PC-9 (cell line): ENCODE measurements at regions not wholly inside any gene's neighbourhood (a gene's known extent, or its start where the extent isn't known, plus 50 kb on each side); places are given as distances from the start of the nearest gene placed in this dataset.

ENCODE experiments used
- BruUV-seq: library from RNA; stranded (reverse); fragments of 400-500 nt; replicated peaks from 2 replicates; lab custom pipeline; 2021; lab: Mats Ljungman, UMichigan
- CTCF ChIA-PET: fragments of 300-600 bp; sonication (Branson Sonifier 250); formaldehyde crosslinking; loops from one replicate; lab custom pipeline; 2022; ENCODE audit warnings: antibody characterized with exemption; lab: Charles Lee
- POLR2A ChIA-PET: fragments of 300-600 bp; sonication (Branson Sonifier 250); formaldehyde crosslinking; loops from one replicate; lab custom pipeline; 2022; ENCODE audit warnings: antibody characterized with exemption; ENCODE audit not compliant: unreplicated experiment; lab: Charles Lee
- DNase-seq, 2 experiments: peaks; one replicate each; pipeline versions ENCODE4 v3.0.0 to v3.0.0-alpha.2; 2015 to 2022; ENCODE audit warnings: mixed read lengths in 1 of 2
- H2AFZ ChIP-seq: fragments of 200-600 bp; sonication (generic); 2 replicates; pipeline ENCODE4 v1.8.1; 2017; ENCODE audit warnings: antibody characterized with exemption
- H3F3A ChIP-seq: fragments of 200-600 bp; sonication (generic); 2 replicates; pipeline ENCODE4 v1.8.1; 2017; ENCODE audit warnings: antibody characterized with exemption, mild to moderate bottlenecking, low read depth; ENCODE audit not compliant: insufficient read depth
- H3K27ac ChIP-seq: fragments of 200-600 bp; sonication (generic); 2 replicates; pipeline ENCODE4 v1.6.1; 2016; ENCODE audit warnings: mixed run types
- H3K27me3 ChIP-seq: fragments of 200-600 bp; sonication (generic); 2 replicates; pipeline ENCODE4 v1.6.1; 2016; ENCODE audit warnings: low read depth, mixed run types; ENCODE audit not compliant: insufficient read depth
- H3K36me3 ChIP-seq: fragments of 200-600 bp; sonication (generic); 2 replicates; pipeline ENCODE4 v1.6.1; 2016; ENCODE audit warnings: low read depth, mixed run types
- H3K4me1 ChIP-seq: fragments of 200-600 bp; sonication (generic); replicated peaks from 2 replicates; pipeline ENCODE4 v1.6.1; 2016; ENCODE audit warnings: mixed run types; ENCODE audit not compliant: insufficient read depth
- H3K4me2 ChIP-seq: fragments of 200-600 bp; sonication (generic); 2 replicates; pipeline ENCODE4 v1.6.1; 2017; ENCODE audit warnings: mixed run types
- H3K4me3 ChIP-seq: fragments of 200-600 bp; sonication (generic); 2 replicates; pipeline ENCODE4 v1.6.1; 2016; ENCODE audit warnings: mixed run types
- H3K79me2 ChIP-seq: fragments of 200-600 bp; sonication (generic); 2 replicates; pipeline ENCODE4 v1.6.1; 2017; ENCODE audit warnings: low read depth, mixed run types
- H3K9me2 ChIP-seq: fragments of 200-600 bp; sonication (generic); 2 replicates; pipeline ENCODE4 v1.8.1; 2017; ENCODE audit warnings: mild to moderate bottlenecking; ENCODE audit not compliant: insufficient read depth
- H3K9me3 ChIP-seq: fragments of 200-600 bp; sonication (generic); 2 replicates; pipeline ENCODE4 v1.8.1; 2016; ENCODE audit warnings: low read depth; ENCODE audit not compliant: insufficient read depth
- H4K20me1 ChIP-seq: fragments of 200-600 bp; sonication (generic); 2 replicates; pipeline ENCODE4 v1.8.1; 2017; ENCODE audit not compliant: insufficient read depth
- EZH2 ChIP-seq: fragments of 200-600 bp; sonication (generic); IDR thresholded peaks from 2 replicates; pipeline ENCODE4 v1.8.0; 2017; ENCODE audit warnings: antibody characterized with exemption, low read depth
- intact Hi-C: fragments of 100-400 bp; cut with micrococcal nuclease; formaldehyde crosslinking; loops from one replicate; pipeline ENCODE4 v1.10.0; 2022; ENCODE audit not compliant: unreplicated experiment
- TF ChIP-seq, protein P1 (sequence below): fragments of 200-600 bp; sonication (generic); conservative IDR thresholded peaks from 2 replicates; pipeline ENCODE4 v1.6.1; 2017; ENCODE audit warnings: mixed run types, antibody characterized with exemption, mild to moderate bottlenecking, moderate library complexity

GRCh38 chr4:30939684-30940083 is 219.5 kb downstream of the PCDH7 start:
- POLR2A ChIA-PET = no interaction called here
- Histone ChIP-seq H4K20me1 (no peaks in the 10 kb centered on the region), H3K79me2 (no peaks in the 10 kb centered on the region), H3K4me3 (no peak overlapping the region), H3F3A (no peaks in the 10 kb centered on the region), H3K4me2 (no peak overlapping the region), H3K4me1 (no peaks in the 10 kb centered on the region), H3K36me3 (no peaks in the 10 kb centered on the region), H3K9me3 (no peaks in the 10 kb centered on the region), H3K27me3 (no peaks in the 10 kb centered on the region), H3K27ac (no peak overlapping the region), H3K9me2 (no peaks in the 10 kb centered on the region), H2AFZ (no peak overlapping the region)
- BruUV-seq = no TSS peak
- CTCF ChIA-PET = no interaction called here
- no peak for TF ChIP-seq EZH2
- TF ChIP-seq, protein P1, sequence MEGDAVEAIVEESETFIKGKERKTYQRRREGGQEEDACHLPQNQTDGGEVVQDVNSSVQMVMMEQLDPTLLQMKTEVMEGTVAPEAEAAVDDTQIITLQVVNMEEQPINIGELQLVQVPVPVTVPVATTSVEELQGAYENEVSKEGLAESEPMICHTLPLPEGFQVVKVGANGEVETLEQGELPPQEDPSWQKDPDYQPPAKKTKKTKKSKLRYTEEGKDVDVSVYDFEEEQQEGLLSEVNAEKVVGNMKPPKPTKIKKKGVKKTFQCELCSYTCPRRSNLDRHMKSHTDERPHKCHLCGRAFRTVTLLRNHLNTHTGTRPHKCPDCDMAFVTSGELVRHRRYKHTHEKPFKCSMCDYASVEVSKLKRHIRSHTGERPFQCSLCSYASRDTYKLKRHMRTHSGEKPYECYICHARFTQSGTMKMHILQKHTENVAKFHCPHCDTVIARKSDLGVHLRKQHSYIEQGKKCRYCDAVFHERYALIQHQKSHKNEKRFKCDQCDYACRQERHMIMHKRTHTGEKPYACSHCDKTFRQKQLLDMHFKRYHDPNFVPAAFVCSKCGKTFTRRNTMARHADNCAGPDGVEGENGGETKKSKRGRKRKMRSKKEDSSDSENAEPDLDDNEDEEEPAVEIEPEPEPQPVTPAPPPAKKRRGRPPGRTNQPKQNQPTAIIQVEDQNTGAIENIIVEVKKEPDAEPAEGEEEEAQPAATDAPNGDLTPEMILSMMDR = no peak
- intact Hi-C loops = no loop called here
- no peak for DNase-seq

DNA sequence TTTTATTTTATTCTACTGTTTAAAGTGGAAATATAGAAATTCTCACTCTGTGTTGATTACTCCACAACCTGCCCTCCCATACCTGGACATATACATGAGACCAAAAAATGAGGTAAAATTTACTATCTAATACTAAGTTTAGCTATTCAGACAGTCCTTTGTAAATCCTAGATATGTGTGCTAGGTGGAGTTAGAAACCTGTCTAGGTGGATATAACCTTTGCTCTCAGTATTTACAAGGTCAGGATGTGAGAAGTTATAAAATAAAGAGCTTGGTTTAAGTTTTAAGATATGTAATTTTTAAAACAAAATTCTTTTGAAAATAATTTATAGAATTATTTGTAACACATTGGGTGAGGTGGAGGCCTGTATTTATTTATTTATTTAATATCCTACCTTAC is 221.5 kb downstream of the PCDH7 start:
- H3K4me2 ChIP-seq = no peak overlapping the region
- no TSS peak for BruUV-seq
- H3K79me2 ChIP-seq = no peaks in the 10 kb centered on the region
- H3K9me2 ChIP-seq = no peaks in the 10 kb centered on the region
- H3F3A ChIP-seq = no peaks in the 10 kb centered on the region
- no peak overlapping the region for H2AFZ ChIP-seq
- no peaks in the 10 kb centered on the region for H4K20me1 ChIP-seq
- no peaks in the 10 kb centered on the region for H3K27me3 ChIP-seq
- no peak overlapping the region for H3K4me3 ChIP-seq
- no peaks in the 10 kb centered on the region for H3K9me3 ChIP-seq
- H3K36me3 ChIP-seq = no peaks in the 10 kb centered on the region
- no peaks in the 10 kb centered on the region for H3K4me1 ChIP-seq
- TF ChIP-seq, protein P1 = no peak
- TF ChIP-seq EZH2 = no peak
- ChIA-PET POLR2A (no interaction called here), CTCF (no interaction called here)
- intact Hi-C loops = no loop called here
- DNase-seq = no peak
- H3K27ac ChIP-seq = no peak overlapping the region

DNA sequence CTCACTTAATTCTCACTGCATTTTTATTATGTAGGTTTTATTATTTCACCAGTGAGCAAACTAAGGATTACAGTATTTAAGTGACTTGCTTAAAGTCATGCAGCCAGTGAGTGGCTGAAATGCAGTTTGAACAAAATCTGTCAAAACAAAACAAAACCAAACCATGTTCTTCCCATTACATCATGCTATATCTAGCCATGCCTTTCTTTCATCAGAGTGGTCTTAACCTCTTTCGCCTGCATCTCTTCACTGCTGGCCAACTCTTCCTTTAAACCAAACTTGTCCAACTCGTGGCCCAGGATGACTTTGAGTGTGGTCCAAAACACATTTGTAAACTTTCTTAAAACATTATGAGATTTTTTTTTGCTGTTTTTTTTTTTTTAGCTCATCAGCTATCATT is 223.2 kb downstream of the PCDH7 start:
- Histone ChIP-seq H4K20me1 (no peaks in the 10 kb centered on the region), H3F3A (no peaks in the 10 kb centered on the region; the same call in 1 of the 2 replicates), H3K79me2 (no peaks in the 10 kb centered on the region), H3K4me3 (no peak overlapping the region), H3K36me3 (no peaks in the 10 kb centered on the region), H3K9me3 (no peaks in the 10 kb centered on the region), H3K27ac (no peak overlapping the region), H3K4me2 (no peak overlapping the region), H3K9me2 (no peaks in the 10 kb centered on the region), H2AFZ (no peak overlapping the region), H3K4me1 (peaks cover 7% of the 10 kb centered on the region), H3K27me3 (no peaks in the 10 kb centered on the region)
- no peak for TF ChIP-seq EZH2
- TF ChIP-seq, protein P1 = no peak
- intact Hi-C loops = no loop called here
- POLR2A ChIA-PET = no interaction called here
- CTCF ChIA-PET = no interaction called here
- no TSS peak for BruUV-seq
- DNase-seq = no peak
